Astrocyte of the spinal cord (primary cell): ENCODE measurements at regions not wholly inside any gene's neighbourhood (a gene's known extent, or its start where the extent isn't known, plus 50 kb on each side); places are given as distances from the start of the nearest gene placed in this dataset.

Experiments
- DNase-seq: peaks from one replicate; pipeline ENCODE4 v3.0.0; 2011; ENCODE audit warnings: low read depth, low spot score
- H3K4me3 ChIP-seq: 2 replicates; pipeline ENCODE4 v1.5.1; 2011; ENCODE audit warnings: low read depth, mild to moderate bottlenecking, low read length, moderate library complexity
- in situ Hi-C: cut with HindIII; loops from 2 replicates; pipeline ENCODE4 v1.10.0; 2017; ENCODE audit warnings: low sequenced_read_pairs
- TF ChIP-seq, protein P1 (sequence below): IDR thresholded peaks from 2 replicates; pipeline ENCODE4 v1.5.1; 2012; ENCODE audit warnings: low read depth, mild to moderate bottlenecking, low read length, inconsistent platforms

DNA sequence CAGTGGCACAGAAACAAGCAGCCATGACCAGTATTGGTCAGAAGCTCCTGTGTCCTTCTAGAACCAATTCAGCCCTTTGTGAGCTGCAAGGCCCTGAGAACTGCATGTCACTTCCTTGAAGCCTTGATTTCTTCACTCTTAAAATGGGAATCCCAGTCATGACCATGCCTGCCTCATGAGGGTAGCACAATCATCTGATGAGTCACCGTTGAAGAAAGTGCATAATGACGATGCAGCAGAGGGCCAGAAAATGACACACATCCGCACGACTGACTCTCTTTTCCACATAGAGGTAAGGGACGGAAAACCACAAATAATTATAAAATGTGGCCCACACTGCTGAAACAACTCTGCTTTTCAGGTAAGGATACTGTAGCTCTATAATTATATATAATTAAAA is 777.4 kb downstream of the BCL11B start:
- TF ChIP-seq, protein P1, sequence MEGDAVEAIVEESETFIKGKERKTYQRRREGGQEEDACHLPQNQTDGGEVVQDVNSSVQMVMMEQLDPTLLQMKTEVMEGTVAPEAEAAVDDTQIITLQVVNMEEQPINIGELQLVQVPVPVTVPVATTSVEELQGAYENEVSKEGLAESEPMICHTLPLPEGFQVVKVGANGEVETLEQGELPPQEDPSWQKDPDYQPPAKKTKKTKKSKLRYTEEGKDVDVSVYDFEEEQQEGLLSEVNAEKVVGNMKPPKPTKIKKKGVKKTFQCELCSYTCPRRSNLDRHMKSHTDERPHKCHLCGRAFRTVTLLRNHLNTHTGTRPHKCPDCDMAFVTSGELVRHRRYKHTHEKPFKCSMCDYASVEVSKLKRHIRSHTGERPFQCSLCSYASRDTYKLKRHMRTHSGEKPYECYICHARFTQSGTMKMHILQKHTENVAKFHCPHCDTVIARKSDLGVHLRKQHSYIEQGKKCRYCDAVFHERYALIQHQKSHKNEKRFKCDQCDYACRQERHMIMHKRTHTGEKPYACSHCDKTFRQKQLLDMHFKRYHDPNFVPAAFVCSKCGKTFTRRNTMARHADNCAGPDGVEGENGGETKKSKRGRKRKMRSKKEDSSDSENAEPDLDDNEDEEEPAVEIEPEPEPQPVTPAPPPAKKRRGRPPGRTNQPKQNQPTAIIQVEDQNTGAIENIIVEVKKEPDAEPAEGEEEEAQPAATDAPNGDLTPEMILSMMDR, result no peak
- H3K4me3 ChIP-seq, result no peak overlapping the region
- in situ Hi-C loops, result no loop called here
- DNase-seq, result peak; percentile 71

DNA sequence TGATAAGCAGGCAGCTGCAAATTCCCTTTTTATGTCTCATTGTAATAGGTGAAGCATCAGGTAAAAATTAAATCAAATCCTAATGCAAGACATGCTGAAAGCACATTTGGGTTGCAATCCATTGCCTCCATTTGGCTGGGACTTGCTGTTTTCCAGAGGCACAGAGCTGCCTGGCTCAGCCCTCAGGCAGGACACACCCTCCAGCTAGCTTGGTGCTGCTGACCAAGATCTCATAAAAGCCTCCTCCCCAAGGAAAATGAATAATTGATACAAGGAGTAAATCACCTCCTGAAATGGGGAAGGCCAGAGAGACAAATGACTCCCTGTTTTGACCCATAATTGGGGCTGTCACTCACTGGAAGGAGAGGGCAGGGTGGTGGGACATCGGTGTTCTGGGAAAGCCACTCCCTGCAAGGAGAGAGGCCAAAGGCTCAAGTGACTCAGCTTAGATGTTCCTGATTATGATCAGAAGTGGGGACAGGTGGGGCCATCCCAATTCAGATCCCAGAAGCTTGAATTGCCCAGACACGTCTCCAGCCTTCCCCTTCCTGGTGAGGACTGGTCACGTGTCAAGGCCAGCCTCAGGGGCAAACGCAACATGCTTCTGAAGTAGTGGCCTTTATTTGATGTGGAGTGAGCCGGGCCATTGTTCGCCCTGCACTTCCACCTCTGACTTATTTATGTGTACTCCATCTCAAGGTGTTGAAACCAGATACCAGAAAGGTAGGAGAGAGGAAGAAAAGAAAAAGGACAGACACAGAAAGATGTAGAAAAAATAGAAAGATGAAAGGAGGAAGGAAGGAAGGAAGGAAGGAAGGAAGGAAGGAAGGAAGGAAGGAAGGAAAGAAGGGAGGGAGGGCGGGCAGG is 773.7 kb downstream of the BCL11B start:
- in situ Hi-C loops, result no loop called here
- DNase-seq, result no peak
- TF ChIP-seq, protein P1, result no peak
- no peak overlapping the region for H3K4me3 ChIP-seq

DNA sequence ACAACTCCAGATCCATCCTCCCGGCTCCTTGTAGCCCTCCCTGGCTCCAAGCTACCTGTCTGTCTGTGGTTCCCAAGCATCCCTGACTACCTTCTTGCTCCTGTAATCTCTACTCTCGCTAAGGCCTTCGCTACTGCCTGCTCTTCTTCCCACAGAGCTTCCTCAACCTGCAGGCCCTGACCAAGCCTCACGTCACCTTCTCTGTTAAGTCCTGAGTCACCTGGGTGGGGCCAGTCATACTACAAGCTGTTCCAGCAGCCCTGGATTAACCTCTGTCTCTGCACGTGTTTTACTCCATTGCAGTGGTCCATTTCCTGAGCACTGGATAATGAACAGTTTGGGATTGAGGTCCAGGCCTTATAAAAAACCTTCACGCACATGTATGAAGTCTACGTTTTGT is 770.7 kb downstream of the BCL11B start:
- in situ Hi-C loops, result no loop called here
- H3K4me3 ChIP-seq, result no peak overlapping the region
- DNase-seq, result no peak
- TF ChIP-seq, protein P1, result no peak

DNA sequence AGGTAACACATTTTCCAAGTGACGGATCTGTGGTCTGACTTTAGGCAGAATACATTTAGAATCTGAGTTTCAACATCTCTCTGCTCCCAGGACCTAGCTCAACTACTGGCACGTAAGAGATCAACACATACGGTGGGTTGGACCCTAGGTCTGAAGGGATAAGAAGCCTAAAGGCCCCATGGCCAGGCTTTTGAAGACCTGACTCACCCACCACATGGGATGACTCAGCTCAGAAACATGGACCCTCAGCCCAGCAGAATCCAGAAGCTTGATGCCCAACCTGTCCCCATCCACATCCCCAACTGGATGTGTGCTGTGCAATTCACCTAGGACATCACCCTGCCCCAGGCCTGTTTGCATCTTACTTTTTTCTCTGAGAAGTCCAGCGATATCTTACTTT is 770.2 kb downstream of the BCL11B start:
- TF ChIP-seq, protein P1, result no peak
- DNase-seq, result peak; percentile 11
- H3K4me3 ChIP-seq, result no peak overlapping the region
- in situ Hi-C loops, result no loop called here

DNA sequence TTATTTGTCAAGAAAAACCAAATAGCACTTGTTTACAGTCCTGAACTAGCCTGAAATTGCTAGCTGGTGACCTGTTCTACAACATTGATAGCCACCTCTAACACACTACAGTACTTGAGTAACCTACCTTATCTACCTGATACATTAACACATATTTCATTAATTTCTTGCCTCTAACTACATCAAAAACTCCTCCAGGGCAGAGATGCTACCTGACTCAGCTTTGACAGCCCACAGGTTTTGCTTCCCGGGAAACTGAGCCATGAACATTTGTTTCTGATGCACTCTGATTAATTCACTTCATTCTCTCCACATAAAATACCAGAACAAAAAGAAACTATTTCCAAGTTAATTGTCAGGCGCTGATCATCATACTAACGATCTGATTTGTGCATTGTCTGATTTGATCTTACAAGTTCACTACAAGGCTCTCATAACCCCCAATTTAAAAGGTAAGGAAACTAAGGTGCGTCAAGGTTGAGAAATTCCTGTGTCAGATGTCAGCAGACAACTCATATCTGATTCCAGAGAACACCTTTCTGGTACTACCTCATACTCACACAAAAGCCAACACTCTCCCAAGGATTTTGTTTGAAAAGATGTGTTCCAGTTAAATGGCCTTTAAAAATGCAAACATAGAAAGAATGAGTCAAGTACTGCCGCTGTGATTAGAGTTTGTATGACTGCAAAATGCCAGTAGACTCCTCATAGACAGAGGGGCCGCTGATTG is 768.7 kb downstream of the BCL11B start:
- TF ChIP-seq, protein P1, result no peak
- no peak overlapping the region for H3K4me3 ChIP-seq
- in situ Hi-C loops, result no loop called here
- no peak for DNase-seq

DNA sequence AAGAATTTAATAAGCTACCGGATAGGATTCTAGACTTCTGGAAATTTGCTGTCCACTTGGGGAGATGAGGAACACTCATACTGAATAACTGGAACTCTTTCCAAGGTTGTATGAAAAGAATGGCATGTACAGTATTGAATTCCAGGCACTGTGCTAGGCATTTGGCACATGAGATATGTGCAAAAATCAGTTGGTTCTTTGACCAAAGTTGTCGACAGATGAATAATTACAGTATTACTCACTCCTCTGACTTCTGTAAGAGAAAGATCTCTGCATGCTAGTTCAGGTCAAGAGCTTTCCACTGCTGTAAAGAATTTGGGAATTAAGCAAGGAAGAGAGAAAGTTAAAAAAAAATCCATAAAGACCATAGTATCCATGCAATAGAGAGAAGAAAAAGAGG is 764.7 kb downstream of the BCL11B start:
- no peak overlapping the region for H3K4me3 ChIP-seq
- in situ Hi-C loops, result no loop called here
- TF ChIP-seq, protein P1, result no peak
- DNase-seq, result no peak
